ENCODE measurements at regions not wholly inside any gene's neighbourhood (a gene's known extent, or its start where the extent isn't known, plus 50 kb on each side); places are given as distances from the start of the nearest gene placed in this dataset.

DNA sequence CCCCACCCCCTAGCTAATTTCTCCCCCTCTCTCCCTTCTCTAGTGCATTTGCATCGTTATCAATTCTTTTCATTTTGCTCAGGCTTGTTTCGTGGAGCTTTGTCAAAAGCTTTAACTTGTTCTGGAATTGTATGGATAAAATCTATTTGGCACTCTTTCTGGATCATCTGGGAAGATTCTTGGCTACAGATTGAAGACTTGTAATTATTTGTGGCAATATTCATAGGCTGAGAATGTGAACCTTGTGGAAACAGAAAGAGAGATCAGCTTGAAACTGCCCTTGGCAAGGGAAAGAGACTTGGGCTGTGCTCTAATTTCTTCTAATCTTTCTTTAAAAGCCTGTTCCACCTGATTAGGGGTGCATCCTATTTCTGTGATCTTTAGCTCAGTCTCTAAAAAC, 340.6 kb upstream of the DAB2 start:
- TF ChIP-seq, protein P1, sequence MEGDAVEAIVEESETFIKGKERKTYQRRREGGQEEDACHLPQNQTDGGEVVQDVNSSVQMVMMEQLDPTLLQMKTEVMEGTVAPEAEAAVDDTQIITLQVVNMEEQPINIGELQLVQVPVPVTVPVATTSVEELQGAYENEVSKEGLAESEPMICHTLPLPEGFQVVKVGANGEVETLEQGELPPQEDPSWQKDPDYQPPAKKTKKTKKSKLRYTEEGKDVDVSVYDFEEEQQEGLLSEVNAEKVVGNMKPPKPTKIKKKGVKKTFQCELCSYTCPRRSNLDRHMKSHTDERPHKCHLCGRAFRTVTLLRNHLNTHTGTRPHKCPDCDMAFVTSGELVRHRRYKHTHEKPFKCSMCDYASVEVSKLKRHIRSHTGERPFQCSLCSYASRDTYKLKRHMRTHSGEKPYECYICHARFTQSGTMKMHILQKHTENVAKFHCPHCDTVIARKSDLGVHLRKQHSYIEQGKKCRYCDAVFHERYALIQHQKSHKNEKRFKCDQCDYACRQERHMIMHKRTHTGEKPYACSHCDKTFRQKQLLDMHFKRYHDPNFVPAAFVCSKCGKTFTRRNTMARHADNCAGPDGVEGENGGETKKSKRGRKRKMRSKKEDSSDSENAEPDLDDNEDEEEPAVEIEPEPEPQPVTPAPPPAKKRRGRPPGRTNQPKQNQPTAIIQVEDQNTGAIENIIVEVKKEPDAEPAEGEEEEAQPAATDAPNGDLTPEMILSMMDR (IDR thresholded peaks at IDR 0.05), result no peak
- no peak for TF ChIP-seq POLR2A (IDR thresholded peaks at IDR 0.05)

Measured in heart left ventricle (tissue), 13 donors.